ENCODE measurements at regions not wholly inside any gene's neighbourhood (a gene's known extent, or its start where the extent isn't known, plus 50 kb on each side); places are given as distances from the start of the nearest gene placed in this dataset.
"Not testable (repeated sequence)": the region's sequence is repeated elsewhere in the genome, so short reads cannot be mapped to it uniquely, and the experiment has no call there.

GRCh38 chr2:142617461-142617860, 260.0 kb upstream of the KYNU start:
- DNase-seq = no peak

- DNase-seq = no peak
Observed at GRCh38 chr2:142615876-142616275, 261.6 kb upstream of the KYNU start.

GRCh38 chr2:142613193-142613592, 264.3 kb upstream of the KYNU start:
- DNase-seq = not testable (repeated sequence)

GRCh38 chr2:142605421-142605820, 272.0 kb upstream of the KYNU start:
- DNase-seq = no peak

GRCh38 chr2:142603759-142604158, 273.7 kb upstream of the KYNU start:
- DNase-seq = peak; percentile 2

- no peak for DNase-seq
Observed at GRCh38 chr2:142602418-142602989, 275.0 kb upstream of the KYNU start.

- no peak for DNase-seq
Observed at GRCh38 chr2:142601794-142602193, 275.7 kb upstream of the KYNU start.

- DNase-seq = no peak
Observed at GRCh38 chr2:142599504-142599903, 278.0 kb upstream of the KYNU start.

GRCh38 chr2:142598846-142599245, 278.6 kb upstream of the KYNU start:
- no peak for DNase-seq

GRCh38 chr2:142596334-142597088, 281.0 kb upstream of the KYNU start:
- DNase-seq = no peak

GRCh38 chr2:142594935-142595334, 282.5 kb upstream of the KYNU start:
- no peak for DNase-seq

GRCh38 chr2:142592171-142592570, 285.3 kb upstream of the KYNU start:
- no peak for DNase-seq

- no peak for DNase-seq
Observed at GRCh38 chr2:142591420-142591819, 286.0 kb upstream of the KYNU start.

GRCh38 chr2:142588269-142588668, 289.2 kb upstream of the KYNU start:
- no peak for DNase-seq

GRCh38 chr2:142586693-142587580, 290.5 kb upstream of the KYNU start:
- DNase-seq = no peak

GRCh38 chr2:142585785-142586184, 291.7 kb upstream of the KYNU start:
- DNase-seq = no peak

GRCh38 chr2:142582317-142582716, 295.1 kb upstream of the KYNU start:
- no peak for DNase-seq

GRCh38 chr2:142581491-142581890, 296.0 kb upstream of the KYNU start:
- DNase-seq = no peak

- no peak for DNase-seq
Observed at GRCh38 chr2:142580691-142581090, 296.8 kb upstream of the KYNU start.

- DNase-seq = no peak
Observed at GRCh38 chr2:142575561-142575960, 301.9 kb upstream of the KYNU start.

GRCh38 chr2:142574388-142574787, 303.1 kb upstream of the KYNU start:
- no peak for DNase-seq

- DNase-seq = no peak
Observed at GRCh38 chr2:142572346-142573132, 304.9 kb upstream of the KYNU start.

- DNase-seq = no peak
Observed at GRCh38 chr2:142571934-142572333, 305.5 kb upstream of the KYNU start.
